GM12878 (cell line): ENCODE measurements at regions not wholly inside any gene's neighbourhood (a gene's known extent, or its start where the extent isn't known, plus 50 kb on each side); places are given as distances from the start of the nearest gene placed in this dataset.

ENCODE experiments used
- BACH1 ChIP-seq: fragments of 450-650 bp; IDR thresholded peaks from 2 replicates; pipeline ENCODE4 v1.6.1; 2017; ENCODE audit warnings: mild to moderate bottlenecking, borderline replicate concordance
- ETV6 ChIP-seq, 2 experiments: fragments of 450-650 bp in 1 of 2; IDR thresholded peaks in 1 of 2; conservative IDR thresholded peaks in 1 of 2; 2 replicates each; pipeline ENCODE4 v1.6.1; 2014; ENCODE audit warnings: antibody characterized with exemption in 1 of 2, borderline replicate concordance in 1 of 2, low read depth in 1 of 2, mild to moderate bottlenecking in 1 of 2, moderate library complexity in 1 of 2
- EZH2 ChIP-seq: IDR thresholded peaks from 2 replicates; pipeline ENCODE4 v1.6.1; 2012; ENCODE audit warnings: low read depth, mild to moderate bottlenecking, control low read depth, inconsistent platforms, low read length, borderline replicate concordance; ENCODE audit not compliant: control insufficient read depth
- MXI1 ChIP-seq: fragments of 150-350 bp; IDR thresholded peaks from 2 replicates; pipeline ENCODE4 v1.6.1; 2011; ENCODE audit warnings: low read depth, mild to moderate bottlenecking, inconsistent platforms, low read length, improper control_type of control experiment
- NFIC ChIP-seq: IDR thresholded peaks from 2 replicates; pipeline ENCODE4 v1.6.1; 2012; ENCODE audit warnings: low read depth, mild to moderate bottlenecking, inconsistent platforms, low read length, moderate library complexity
- POLR2A ChIP-seq: IDR thresholded peaks from 2 replicates; pipeline ENCODE4 v1.6.1; 2011; ENCODE audit warnings: low read depth, mild to moderate bottlenecking, low read length
- SRF ChIP-seq, 2 experiments: IDR thresholded peaks; 2 replicates each; pipeline ENCODE4 v1.6.1; 2011; ENCODE audit warnings: low read depth in 2 of 2, low read length in 2 of 2, mild to moderate bottlenecking in 1 of 2, moderate library complexity in 1 of 2
- TF ChIP-seq, protein P1 (sequence below): fragments of 450-650 bp; IDR thresholded peaks from 2 replicates; pipeline ENCODE4 v1.6.1; 2017; ENCODE audit warnings: mild to moderate bottlenecking
- TF ChIP-seq, protein P2 (sequence below): fragments of 450-650 bp; IDR thresholded peaks from 2 replicates; pipeline ENCODE4 v1.6.1; 2016; ENCODE audit warnings: mild to moderate bottlenecking

DNA sequence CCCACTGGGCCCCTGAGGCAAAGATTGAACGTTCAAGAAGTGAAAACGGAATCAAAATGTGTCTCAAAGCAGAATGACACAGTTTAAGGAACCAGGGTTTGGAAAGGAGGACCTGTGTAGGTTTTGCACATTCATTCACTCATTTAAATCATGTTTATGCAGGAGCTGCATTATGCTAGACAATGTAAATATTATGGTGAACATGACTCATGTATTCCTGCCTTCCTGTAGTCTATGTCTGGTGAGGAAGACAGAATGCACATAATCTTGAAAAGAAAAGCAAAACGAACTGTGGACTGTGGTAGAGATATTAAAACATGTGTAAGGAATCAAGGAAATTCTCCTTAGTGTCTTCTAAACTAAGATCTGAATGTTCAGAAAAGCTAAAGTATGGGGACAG, 311.8 kb upstream of the SMIM31 start:
- TF ChIP-seq, protein P1, sequence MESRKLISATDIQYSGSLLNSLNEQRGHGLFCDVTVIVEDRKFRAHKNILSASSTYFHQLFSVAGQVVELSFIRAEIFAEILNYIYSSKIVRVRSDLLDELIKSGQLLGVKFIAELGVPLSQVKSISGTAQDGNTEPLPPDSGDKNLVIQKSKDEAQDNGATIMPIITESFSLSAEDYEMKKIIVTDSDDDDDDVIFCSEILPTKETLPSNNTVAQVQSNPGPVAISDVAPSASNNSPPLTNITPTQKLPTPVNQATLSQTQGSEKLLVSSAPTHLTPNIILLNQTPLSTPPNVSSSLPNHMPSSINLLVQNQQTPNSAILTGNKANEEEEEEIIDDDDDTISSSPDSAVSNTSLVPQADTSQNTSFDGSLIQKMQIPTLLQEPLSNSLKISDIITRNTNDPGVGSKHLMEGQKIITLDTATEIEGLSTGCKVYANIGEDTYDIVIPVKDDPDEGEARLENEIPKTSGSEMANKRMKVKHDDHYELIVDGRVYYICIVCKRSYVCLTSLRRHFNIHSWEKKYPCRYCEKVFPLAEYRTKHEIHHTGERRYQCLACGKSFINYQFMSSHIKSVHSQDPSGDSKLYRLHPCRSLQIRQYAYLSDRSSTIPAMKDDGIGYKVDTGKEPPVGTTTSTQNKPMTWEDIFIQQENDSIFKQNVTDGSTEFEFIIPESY, result no peak
- no peak for TF ChIP-seq EZH2
- TF ChIP-seq NFIC, result no peak
- TF ChIP-seq SRF (IDR thresholded peaks at IDR 0.05; ENCODE audit: low read depth in 2 of 2, low read length in 2 of 2), result no peak
- TF ChIP-seq ETV6 (conservative IDR thresholded peaks at IDR 0.05 in 1 of 2, IDR thresholded peaks at IDR 0.05 in 1 of 2; ENCODE audit: borderline replicate concordance in 1 of 2, low read depth in 1 of 2), result no peak
- no peak for TF ChIP-seq MXI1
- TF ChIP-seq, protein P2, sequence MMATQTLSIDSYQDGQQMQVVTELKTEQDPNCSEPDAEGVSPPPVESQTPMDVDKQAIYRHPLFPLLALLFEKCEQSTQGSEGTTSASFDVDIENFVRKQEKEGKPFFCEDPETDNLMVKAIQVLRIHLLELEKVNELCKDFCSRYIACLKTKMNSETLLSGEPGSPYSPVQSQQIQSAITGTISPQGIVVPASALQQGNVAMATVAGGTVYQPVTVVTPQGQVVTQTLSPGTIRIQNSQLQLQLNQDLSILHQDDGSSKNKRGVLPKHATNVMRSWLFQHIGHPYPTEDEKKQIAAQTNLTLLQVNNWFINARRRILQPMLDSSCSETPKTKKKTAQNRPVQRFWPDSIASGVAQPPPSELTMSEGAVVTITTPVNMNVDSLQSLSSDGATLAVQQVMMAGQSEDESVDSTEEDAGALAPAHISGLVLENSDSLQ, result no peak
- no peak for TF ChIP-seq BACH1
- no peak for TF ChIP-seq POLR2A
